Coronary artery (tissue), 2 donors: ENCODE measurements at regions not wholly inside any gene's neighbourhood (a gene's known extent, or its start where the extent isn't known, plus 50 kb on each side); places are given as distances from the start of the nearest gene placed in this dataset.

Experiments
- DNase-seq: peaks from one replicate; pipeline ENCODE4 v3.0.0-alpha.2; 2017; ENCODE audit warnings: low spot score
- H3K27ac ChIP-seq, 2 donors: fragments of 200-600 bp; sonication (generic); one replicate each; pipeline ENCODE4 v1.5.1; 2016 to 2019
- H3K4me3 ChIP-seq: fragments of 200-600 bp; sonication (generic); 2 replicates; pipeline ENCODE4 v1.5.1; 2016; ENCODE audit warnings: mild to moderate bottlenecking, moderate library complexity
- TF ChIP-seq, protein P1 (sequence below): fragments of 200-600 bp; sonication (generic); IDR thresholded peaks from one replicate; pipeline ENCODE4 v1.5.1; 2019; ENCODE audit warnings: antibody characterized with exemption

DNA sequence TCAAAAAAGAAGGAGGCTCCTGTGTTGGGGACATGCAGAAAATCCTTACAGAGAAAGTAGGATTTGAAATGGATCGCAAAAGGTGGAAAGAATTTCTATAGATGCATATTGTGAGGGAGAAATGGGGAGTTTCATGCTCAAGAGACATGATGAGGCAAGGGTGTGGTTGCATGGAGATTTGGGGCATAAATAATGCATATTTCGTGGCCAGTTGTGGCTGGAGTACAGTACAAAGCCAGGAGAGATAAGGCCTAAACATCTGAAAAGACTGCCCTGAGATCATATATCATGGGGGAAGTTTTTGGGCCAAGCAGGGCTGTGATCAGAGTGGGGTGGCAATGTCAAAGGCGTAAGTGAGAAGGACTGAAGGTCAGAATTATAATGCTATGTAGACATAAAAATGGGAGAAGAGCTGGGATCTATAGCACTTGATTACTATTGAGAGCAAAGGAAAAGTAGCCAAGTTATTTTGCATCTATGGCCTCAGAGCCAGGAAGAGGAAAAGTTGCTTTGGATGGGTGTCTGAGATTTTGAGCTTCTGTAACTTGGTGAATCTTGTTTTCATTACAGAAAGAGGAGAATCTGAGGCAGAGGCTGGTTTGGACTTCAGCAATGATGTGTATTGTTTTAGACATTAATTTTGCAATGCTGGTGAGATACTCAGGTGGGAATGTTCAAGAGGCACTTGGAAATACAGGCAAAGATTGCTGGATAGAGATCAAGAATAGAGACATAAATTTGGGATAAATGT, 166.6 kb downstream of the INHBA start:
- no peak for DNase-seq

DNA sequence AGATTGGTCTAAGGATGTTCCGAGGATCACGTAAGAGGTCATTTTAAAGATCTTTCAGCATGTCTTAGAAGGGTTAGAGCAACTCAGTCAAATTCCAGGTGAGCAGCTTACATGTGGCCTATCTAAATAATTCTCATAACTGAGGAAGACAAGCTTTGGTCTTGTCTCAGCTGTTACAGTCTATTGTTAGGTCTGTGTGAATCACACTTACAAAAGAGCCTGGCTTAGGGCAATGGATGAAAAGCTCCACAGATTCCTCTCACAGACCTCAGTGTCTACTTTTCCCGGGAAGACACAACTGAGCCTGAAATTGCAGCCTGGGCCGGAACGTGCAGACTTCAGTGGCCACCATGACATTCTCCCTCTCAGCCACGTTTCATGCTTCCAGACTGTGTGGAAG, 173.1 kb downstream of the INHBA start:
- TF ChIP-seq, protein P1, sequence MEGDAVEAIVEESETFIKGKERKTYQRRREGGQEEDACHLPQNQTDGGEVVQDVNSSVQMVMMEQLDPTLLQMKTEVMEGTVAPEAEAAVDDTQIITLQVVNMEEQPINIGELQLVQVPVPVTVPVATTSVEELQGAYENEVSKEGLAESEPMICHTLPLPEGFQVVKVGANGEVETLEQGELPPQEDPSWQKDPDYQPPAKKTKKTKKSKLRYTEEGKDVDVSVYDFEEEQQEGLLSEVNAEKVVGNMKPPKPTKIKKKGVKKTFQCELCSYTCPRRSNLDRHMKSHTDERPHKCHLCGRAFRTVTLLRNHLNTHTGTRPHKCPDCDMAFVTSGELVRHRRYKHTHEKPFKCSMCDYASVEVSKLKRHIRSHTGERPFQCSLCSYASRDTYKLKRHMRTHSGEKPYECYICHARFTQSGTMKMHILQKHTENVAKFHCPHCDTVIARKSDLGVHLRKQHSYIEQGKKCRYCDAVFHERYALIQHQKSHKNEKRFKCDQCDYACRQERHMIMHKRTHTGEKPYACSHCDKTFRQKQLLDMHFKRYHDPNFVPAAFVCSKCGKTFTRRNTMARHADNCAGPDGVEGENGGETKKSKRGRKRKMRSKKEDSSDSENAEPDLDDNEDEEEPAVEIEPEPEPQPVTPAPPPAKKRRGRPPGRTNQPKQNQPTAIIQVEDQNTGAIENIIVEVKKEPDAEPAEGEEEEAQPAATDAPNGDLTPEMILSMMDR = no peak
- H3K4me3 ChIP-seq = no peak overlapping the region
- DNase-seq = no peak
- H3K27ac ChIP-seq = no peak overlapping the region

More for the DNA sequence above, 166.6 kb downstream of the INHBA start:
- TF ChIP-seq, protein P1 = no peak
- Histone ChIP-seq H3K27ac (no peak overlapping the region), H3K4me3 (no peak overlapping the region)

DNA sequence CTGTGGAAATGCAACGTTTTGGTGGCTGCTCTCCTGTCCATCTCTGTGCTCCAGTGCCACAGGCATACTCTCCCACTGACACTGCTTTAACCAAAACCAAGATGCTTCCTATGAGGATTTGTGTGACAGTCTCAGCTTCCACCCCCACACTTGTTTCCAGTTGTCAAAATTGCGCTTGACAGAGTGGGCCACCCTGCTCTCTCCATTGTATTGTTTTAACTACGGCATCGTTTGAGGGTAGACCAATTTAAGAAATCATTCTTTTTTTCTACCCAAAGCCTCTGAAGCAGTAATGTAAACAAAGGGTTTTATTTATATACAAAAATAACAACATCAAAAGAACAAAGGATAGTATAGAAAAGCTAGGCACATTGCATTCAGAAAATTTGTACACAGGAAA, 178.0 kb downstream of the INHBA start:
- H3K4me3 ChIP-seq = no peak overlapping the region
- no peak for DNase-seq
- no peak overlapping the region for H3K27ac ChIP-seq
- TF ChIP-seq, protein P1 = no peak

DNA sequence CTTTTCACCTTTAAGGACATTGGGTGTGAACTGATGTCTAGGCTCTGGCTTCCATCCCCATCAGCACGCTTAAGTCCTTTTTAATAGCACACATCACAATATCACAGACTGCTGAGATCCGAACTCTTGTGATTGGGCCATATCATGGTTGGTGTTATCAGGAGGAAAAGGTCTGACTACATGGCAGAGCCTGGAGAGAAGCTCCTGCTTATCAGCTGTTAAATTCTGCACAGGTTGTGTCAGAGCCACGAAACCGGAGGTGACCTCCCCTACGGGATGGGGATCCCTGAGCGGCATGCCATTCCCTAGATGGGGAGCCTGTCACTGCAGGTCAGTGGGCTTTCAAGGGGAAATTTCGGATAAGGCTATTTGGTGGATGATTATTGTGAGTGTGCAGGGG, 182.4 kb downstream of the INHBA start:
- Histone ChIP-seq H3K27ac (no peak overlapping the region), H3K4me3 (no peak overlapping the region)
- DNase-seq = no peak
- TF ChIP-seq, protein P1 = no peak

DNA sequence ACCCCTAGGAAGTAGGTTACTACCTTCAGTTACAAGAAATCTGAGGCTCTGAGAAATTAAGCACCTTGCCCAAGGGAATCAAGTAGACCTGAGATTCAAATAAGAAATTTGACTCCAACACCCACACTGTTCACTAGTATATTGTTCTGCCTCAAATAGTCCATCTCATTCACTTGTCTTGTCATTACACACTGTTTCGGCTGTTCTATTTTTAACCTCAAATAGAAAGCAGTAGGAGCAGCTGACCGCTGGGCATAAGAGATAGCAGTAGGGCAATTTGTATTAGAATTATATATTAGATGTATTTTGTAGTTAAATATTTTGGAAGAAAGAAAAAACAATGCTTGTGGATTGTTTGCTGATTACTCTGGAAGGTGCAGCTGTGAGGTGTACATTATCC, 185.1 kb downstream of the INHBA start:
- H3K27ac ChIP-seq = no peak overlapping the region
- no peak for DNase-seq
- no peak overlapping the region for H3K4me3 ChIP-seq
- TF ChIP-seq, protein P1 = no peak

DNA sequence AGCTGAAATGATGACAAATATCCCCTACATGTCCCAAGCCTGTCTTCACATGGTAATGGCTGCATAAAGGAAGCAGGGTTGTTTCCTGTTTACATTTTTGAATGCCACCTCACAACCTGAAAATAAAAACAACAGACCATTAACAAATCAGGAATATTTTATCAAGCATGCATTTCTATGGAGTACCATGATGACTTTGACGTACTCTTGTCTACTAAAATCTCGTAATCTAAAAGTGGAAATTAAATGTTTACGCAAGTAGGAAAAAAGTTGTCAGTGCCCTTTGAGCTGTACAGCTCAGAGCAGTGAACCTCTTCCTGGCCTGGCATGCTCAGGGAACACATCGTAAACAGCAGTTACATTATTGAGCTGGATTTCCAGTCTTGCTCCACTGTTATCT, 194.1 kb downstream of the INHBA start:
- Histone ChIP-seq H3K4me3 (no peak overlapping the region), H3K27ac (no peak overlapping the region)
- no peak for DNase-seq
- TF ChIP-seq, protein P1 = no peak

DNA sequence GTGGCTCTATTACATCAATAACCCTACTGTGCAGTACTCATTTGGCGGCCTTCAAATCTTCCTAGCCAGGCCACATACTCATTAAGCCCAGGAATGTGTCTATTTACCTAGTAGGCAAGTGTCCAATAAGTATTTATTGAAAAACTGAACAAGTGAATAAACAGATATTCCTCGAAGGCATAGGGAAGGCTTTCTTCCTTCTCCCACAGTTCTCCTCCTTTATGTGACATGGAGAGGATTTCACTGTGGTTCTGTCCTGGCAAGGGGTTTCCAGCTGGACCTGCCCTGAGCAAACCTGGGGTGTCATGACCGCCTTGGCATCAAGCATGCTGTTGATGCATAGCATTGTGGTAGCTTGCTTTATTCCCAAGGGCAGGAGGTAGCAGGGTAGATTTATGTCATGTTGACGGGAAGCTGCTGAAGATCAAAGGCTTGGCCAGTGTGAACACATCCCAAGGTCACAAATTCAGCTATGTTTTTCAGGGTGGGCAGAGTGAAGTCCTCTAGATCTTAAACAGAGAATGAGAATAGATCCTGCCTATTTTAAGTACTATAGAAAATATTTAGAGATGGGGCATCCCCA, 195.1 kb downstream of the INHBA start:
- TF ChIP-seq, protein P1 = no peak
- no peak for DNase-seq
- no peak overlapping the region for H3K27ac ChIP-seq

More for the DNA sequence above, 195.1 kb downstream of the INHBA start:
- no peak overlapping the region for H3K4me3 ChIP-seq
